Skin epidermis (tissue), 12 donors: ENCODE measurements at regions not wholly inside any gene's neighbourhood (a gene's known extent, or its start where the extent isn't known, plus 50 kb on each side); places are given as distances from the start of the nearest gene placed in this dataset.

Source experiments
- H3K27ac ChIP-seq, 21 experiments: fragments of 200-600 bp; sonication (generic) in 11 of 21; one replicate each; pipeline ENCODE4 v1.5.0; 2020; ENCODE audit warnings: mild to moderate bottlenecking in 3 of 21, inconsistent platforms in 2 of 21, moderate library complexity in 2 of 21
- H3K4me3 ChIP-seq, 7 experiments: fragments of 200-600 bp; sonication (generic) in 2 of 7; one replicate each; pipeline ENCODE4 v1.5.0; 2020; ENCODE audit warnings: inconsistent platforms in 2 of 7, mild to moderate bottlenecking in 2 of 7, moderate library complexity in 1 of 7

- H3K4me3 ChIP-seq: no peak overlapping the region
- no peak overlapping the region for H3K27ac ChIP-seq
Measured at GRCh38 chr6:91130126-91130525, 543.3 kb upstream of the MAP3K7 start.

GRCh38 chr6:91127752-91128151 lies 540.9 kb upstream of the MAP3K7 start:
- Histone ChIP-seq H3K27ac (no peak overlapping the region), H3K4me3 (no peak overlapping the region)

- Histone ChIP-seq H3K4me3 (no peak overlapping the region), H3K27ac (no peak overlapping the region)
Measured at GRCh38 chr6:91126876-91127275, 540.0 kb upstream of the MAP3K7 start.

- Histone ChIP-seq H3K27ac (no peak overlapping the region), H3K4me3 (no peak overlapping the region)
Measured at GRCh38 chr6:91117550-91117949, 530.7 kb upstream of the MAP3K7 start.

GRCh38 chr6:91114123-91114708 lies 527.3 kb upstream of the MAP3K7 start:
- no peak overlapping the region for H3K4me3 ChIP-seq
- H3K27ac ChIP-seq: no peak overlapping the region

GRCh38 chr6:91106083-91106482 lies 519.2 kb upstream of the MAP3K7 start:
- no peak overlapping the region for H3K27ac ChIP-seq
- no peak overlapping the region for H3K4me3 ChIP-seq

- Histone ChIP-seq H3K27ac (no peak overlapping the region), H3K4me3 (no peak overlapping the region)
Measured at GRCh38 chr6:91105532-91105931, 518.7 kb upstream of the MAP3K7 start.

GRCh38 chr6:91099479-91099878 lies 512.6 kb upstream of the MAP3K7 start:
- H3K27ac ChIP-seq: no peak overlapping the region
- H3K4me3 ChIP-seq: no peak overlapping the region

- no peak overlapping the region for H3K27ac ChIP-seq
- no peak overlapping the region for H3K4me3 ChIP-seq
Measured at GRCh38 chr6:91098006-91098405, 511.1 kb upstream of the MAP3K7 start.

GRCh38 chr6:91097364-91097763 lies 510.5 kb upstream of the MAP3K7 start:
- Histone ChIP-seq H3K4me3 (no peak overlapping the region), H3K27ac (no peak overlapping the region)

- Histone ChIP-seq H3K4me3 (no peak overlapping the region), H3K27ac (no peak overlapping the region)
Measured at GRCh38 chr6:91094806-91095475, 508.1 kb upstream of the MAP3K7 start.

GRCh38 chr6:91094341-91094740 lies 507.5 kb upstream of the MAP3K7 start:
- H3K27ac ChIP-seq: no peak overlapping the region
- no peak overlapping the region for H3K4me3 ChIP-seq

GRCh38 chr6:91088976-91089375 lies 502.1 kb upstream of the MAP3K7 start:
- no peak overlapping the region for H3K4me3 ChIP-seq
- no peak overlapping the region for H3K27ac ChIP-seq

- Histone ChIP-seq H3K27ac (no peak overlapping the region), H3K4me3 (no peak overlapping the region)
Measured at GRCh38 chr6:91088515-91088914, 501.6 kb upstream of the MAP3K7 start.

GRCh38 chr6:91087908-91088307 lies 501.0 kb upstream of the MAP3K7 start:
- H3K4me3 ChIP-seq: no peak overlapping the region
- H3K27ac ChIP-seq: no peak overlapping the region

GRCh38 chr6:91083211-91083610 lies 496.3 kb upstream of the MAP3K7 start:
- Histone ChIP-seq H3K27ac (peak overlapping the region in 1 of 21 experiments; percentile 26), H3K4me3 (no peak overlapping the region)

GRCh38 chr6:91082311-91082832 lies 495.5 kb upstream of the MAP3K7 start:
- no peak overlapping the region for H3K4me3 ChIP-seq
- H3K27ac ChIP-seq: no peak overlapping the region

GRCh38 chr6:91081452-91082067 lies 494.7 kb upstream of the MAP3K7 start:
- H3K27ac ChIP-seq: no peak overlapping the region
- no peak overlapping the region for H3K4me3 ChIP-seq

- H3K27ac ChIP-seq: no peak overlapping the region
- H3K4me3 ChIP-seq: no peak overlapping the region
Measured at GRCh38 chr6:91080871-91081270, 494.0 kb upstream of the MAP3K7 start.

- Histone ChIP-seq H3K27ac (no peak overlapping the region), H3K4me3 (no peak overlapping the region)
Measured at GRCh38 chr6:91079969-91080368, 493.1 kb upstream of the MAP3K7 start.

- no peak overlapping the region for H3K27ac ChIP-seq
- no peak overlapping the region for H3K4me3 ChIP-seq
Measured at GRCh38 chr6:91075244-91075976, 488.5 kb upstream of the MAP3K7 start.
